HepG2 (cell line): ENCODE measurements at regions not wholly inside any gene's neighbourhood (a gene's known extent, or its start where the extent isn't known, plus 50 kb on each side); places are given as distances from the start of the nearest gene placed in this dataset.

ENCODE experiments used
- ATAC-seq: fragments of 200-7000 bp; cut with Tn5 transposase; 3 replicates; pipeline ENCODE4 v1.9.1; 2020; ENCODE audit warnings: mild to moderate bottlenecking, moderate library complexity
- BruUV-seq: library from RNA; stranded (reverse); fragments of 400-500 nt; replicated peaks from 2 replicates; lab custom pipeline; 2021; lab: Mats Ljungman, UMichigan
- CTCF ChIA-PET: fragments of 300-600 bp; formaldehyde crosslinking; extraction: SDS; loops from one replicate; lab custom pipeline; 2021; ENCODE audit warnings: low total read pairs, inconsistent platforms, low intra/inter-chr PET ratio; lab: Yijun Ruan, JAX
- POLR2A ChIA-PET: fragments of 350-600 bp; sonication (Branson Sonifier 250); formaldehyde crosslinking; loops from one replicate; lab custom pipeline; 2020; ENCODE audit warnings: antibody characterized with exemption, inconsistent platforms; lab: Yijun Ruan, JAX
- DNase-seq: peaks from one replicate; pipeline ENCODE4 v3.0.0-alpha.2; 2015; ENCODE audit warnings: low spot score
- FAIRE-seq: peaks from 3 replicates; lab custom pipeline; 2011; peaks lifted over from hg19 to GRCh38; lab: Jason Lieb, UNC
- H2AFZ ChIP-seq: one replicate; pipeline ENCODE4 v1.6.1; 2011; ENCODE audit warnings: low read length, inconsistent platforms
- H3K27ac ChIP-seq: fragments of 300-600 bp; 3 replicates; pipeline ENCODE4 v1.8.0; 2011; ENCODE audit warnings: mixed run types, mild to moderate bottlenecking, mixed read lengths, low read length, inconsistent platforms; ENCODE audit not compliant: insufficient read depth; ENCODE audit errors: extremely low read length
- H3K27me3 ChIP-seq, 2 experiments: fragments of 200-600 bp in 1 of 2; 2 replicates in 1 of 2; 3 replicates in 1 of 2; pipeline versions ENCODE4 v1.6.0 to v1.8.0; 2011; ENCODE audit warnings: low read length in 2 of 2, mild to moderate bottlenecking in 2 of 2, moderate library complexity in 2 of 2, inconsistent platforms in 1 of 2; ENCODE audit not compliant: insufficient read depth in 2 of 2, control insufficient read depth in 1 of 2
- H3K36me3 ChIP-seq, 2 experiments: fragments of 200-600 bp in 1 of 2; replicated peaks in 1 of 2; 2 replicates in 1 of 2; 3 replicates in 1 of 2; pipeline versions ENCODE4 v1.5.1 to v1.8.0; 2011; ENCODE audit warnings: low read length in 2 of 2, inconsistent platforms in 1 of 2; ENCODE audit not compliant: insufficient read depth in 2 of 2, control insufficient read depth in 1 of 2
- H3K4me1 ChIP-seq: 2 replicates; pipeline ENCODE4 v1.5.1; 2012; ENCODE audit warnings: low read length, inconsistent platforms; ENCODE audit not compliant: insufficient read depth
- H3K4me2 ChIP-seq: 2 replicates; pipeline ENCODE4 v1.6.0; 2011; ENCODE audit warnings: low read depth, low read length, inconsistent platforms
- H3K4me3 ChIP-seq, 3 experiments: fragments of 200-600 bp in 1 of 3; sonication (generic), shearing (Covaris generic) in 1 of 3; replicated peaks in 1 of 3; 2 replicates each; pipeline ENCODE4 v1.5.1; 2011 to 2016; ENCODE audit warnings: low read length in 3 of 3, inconsistent platforms in 2 of 3, low read depth in 2 of 3, mild to moderate bottlenecking in 2 of 3, control low read depth in 1 of 3, mixed read lengths in 1 of 3; ENCODE audit not compliant: insufficient read depth in 1 of 3
- H3K79me2 ChIP-seq: one replicate; pipeline ENCODE4 v1.6.1; 2011; ENCODE audit warnings: low read length, inconsistent platforms; ENCODE audit not compliant: insufficient read depth
- H3K9ac ChIP-seq: 2 replicates; pipeline ENCODE4 v1.6.0; 2011; ENCODE audit warnings: mild to moderate bottlenecking, low read depth, low read length, inconsistent platforms; ENCODE audit not compliant: insufficient read depth
- H3K9me3 ChIP-seq: 2 replicates; pipeline ENCODE4 v1.5.1; 2012; ENCODE audit warnings: mild to moderate bottlenecking, low read length
- H4K20me1 ChIP-seq: 2 replicates; pipeline ENCODE4 v1.6.0; 2011; ENCODE audit warnings: inconsistent platforms, mild to moderate bottlenecking, low read length, moderate library complexity; ENCODE audit not compliant: insufficient read depth
- HNF4A ChIP-seq: sonication (generic); formaldehyde crosslinking; IDR thresholded peaks from 2 replicates; pipeline ENCODE4 v1.4.0; 2020; ENCODE audit warnings: missing genetic modification reagents
- JUNB ChIP-seq: sonication (generic); formaldehyde crosslinking; IDR thresholded peaks from 2 replicates; pipeline ENCODE4 v1.8.0; 2022; ENCODE audit warnings: missing genetic modification reagents, mild to moderate bottlenecking, borderline replicate concordance
- MEF2D ChIP-seq: sonication (generic); formaldehyde crosslinking; IDR thresholded peaks from 2 replicates; pipeline ENCODE4 v1.5.1; 2020; ENCODE audit warnings: mild to moderate bottlenecking, missing genetic modification reagents
- MYC ChIP-seq: sonication (generic); formaldehyde crosslinking; IDR thresholded peaks from 2 replicates; pipeline ENCODE4 v1.9.0; 2021; ENCODE audit warnings: missing genetic modification reagents, borderline replicate concordance
- TOE1 ChIP-seq: sonication (generic); formaldehyde crosslinking; IDR thresholded peaks from 2 replicates; pipeline ENCODE4 v1.4.0; 2020; ENCODE audit warnings: mild to moderate bottlenecking, missing genetic modification reagents
- YEATS4 ChIP-seq: sonication (generic); formaldehyde crosslinking; IDR thresholded peaks from 2 replicates; pipeline ENCODE4 v1.4.0; 2020; ENCODE audit warnings: missing genetic modification reagents, borderline replicate concordance
- ZNF446 ChIP-seq: sonication (generic); formaldehyde crosslinking; IDR thresholded peaks from 2 replicates; pipeline ENCODE4 v1.5.0; 2020; ENCODE audit warnings: mild to moderate bottlenecking, missing genetic modification reagents
- ZNF484 ChIP-seq: sonication (generic); formaldehyde crosslinking; IDR thresholded peaks from 2 replicates; pipeline ENCODE4 v1.5.1; 2020; ENCODE audit warnings: mild to moderate bottlenecking, low read depth, missing genetic modification reagents, borderline replicate concordance
- ZNF674 ChIP-seq: sonication (generic); formaldehyde crosslinking; IDR thresholded peaks from 2 replicates; pipeline ENCODE4 v1.5.0; 2020; ENCODE audit warnings: low read depth, mild to moderate bottlenecking, missing genetic modification reagents
- ZNF839 ChIP-seq: sonication (generic); formaldehyde crosslinking; IDR thresholded peaks from 2 replicates; pipeline ENCODE4 v1.4.0; 2020; ENCODE audit warnings: missing genetic modification reagents, mild to moderate bottlenecking, borderline replicate concordance
- ZSCAN31 ChIP-seq: sonication (generic); formaldehyde crosslinking; IDR thresholded peaks from 2 replicates; pipeline ENCODE4 v1.5.0; 2020; ENCODE audit warnings: low read depth, mild to moderate bottlenecking, missing genetic modification reagents
- WGBS: methylation state at CpG from one replicate; pipeline ENCODE4 v1.1.6; 2017; ENCODE audit warnings: low lambda C conversion rate; 5-methylcytosine and 5-hydroxymethylcytosine counted together
- in situ Hi-C: cut with HindIII; loops from 2 replicates; pipeline ENCODE4 v1.10.0; 2017; ENCODE audit warnings: low pct_unique_long_range_greater_than_20kb; ENCODE audit not compliant: extremely low pct_ligation_motif_present
- intact Hi-C: fragments of 100-400 bp; cut with micrococcal nuclease; formaldehyde crosslinking; loops from one replicate; pipeline ENCODE4 v1.10.0; 2022; ENCODE audit not compliant: unreplicated experiment
- TF ChIP-seq, protein P1 (sequence below): IDR thresholded peaks from 2 replicates; pipeline ENCODE4 v1.6.1; 2016; ENCODE audit warnings: mild to moderate bottlenecking
- TF ChIP-seq, protein P2 (sequence below): sonication (generic); formaldehyde crosslinking; IDR thresholded peaks from 2 replicates; pipeline ENCODE4 v1.5.0; 2020; ENCODE audit warnings: mild to moderate bottlenecking, missing genetic modification reagents, moderate library complexity
- TF ChIP-seq, protein P3 (sequence below): sonication (generic); formaldehyde crosslinking; IDR thresholded peaks from 2 replicates; pipeline ENCODE4 v1.4.0; 2020; ENCODE audit warnings: missing genetic modification reagents
- TF ChIP-seq, protein P4 (sequence below): sonication (generic); formaldehyde crosslinking; IDR thresholded peaks from 2 replicates; pipeline ENCODE4 v1.4.0; 2020; ENCODE audit warnings: missing genetic modification reagents

DNA sequence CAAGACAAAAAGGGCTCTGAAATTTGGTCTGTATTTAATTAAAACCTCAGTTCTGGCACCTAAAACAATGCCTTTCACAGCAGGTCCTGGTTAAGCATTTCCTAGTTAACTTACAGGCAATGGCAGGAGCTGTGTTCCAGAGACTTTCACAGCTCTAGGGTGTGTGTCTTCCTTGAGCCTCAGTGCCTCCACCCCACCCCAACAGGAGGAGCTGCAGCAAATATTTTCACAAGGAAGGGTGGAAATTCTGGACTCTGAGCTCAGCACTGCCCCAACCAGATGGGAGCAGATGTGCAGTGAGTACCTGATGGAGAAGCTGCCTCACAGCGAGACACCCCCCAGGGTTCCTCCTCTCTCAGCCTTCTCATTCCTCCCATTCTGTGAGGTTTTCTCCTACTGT, 106.3 kb upstream of the SPATA12 start:
- peaks cover 12% of the 10 kb centered on the region for H3K4me1 ChIP-seq
- H4K20me1 ChIP-seq = no peaks in the 10 kb centered on the region
- FAIRE-seq (no peak), ATAC-seq (peak; percentile 60), DNase-seq (no peak)
- ChIA-PET CTCF (no interaction called here), POLR2A (interaction anchor here (1.4 kb wide), 1 partner anchor 35 kb away, joined by 3 read pairs; no protein-coding TSS in a partner anchor)
- WGBS = 91% methylated on average over 1 of the region's 1 CpG
- H2AFZ ChIP-seq = no peak overlapping the region
- H3K9me3 ChIP-seq = no peaks in the 10 kb centered on the region
- peak overlapping the region; percentile 15; the same call in 1 of the 2 replicates for H3K4me2 ChIP-seq
- H3K27me3 ChIP-seq = no peaks in the 10 kb centered on the region
- in situ Hi-C loops = no loop called here
- no peak overlapping the region for H3K4me3 ChIP-seq
- BruUV-seq = no TSS peak
- no peak overlapping the region for H3K27ac ChIP-seq
- H3K9ac ChIP-seq = no peak overlapping the region
- H3K79me2 ChIP-seq = no peaks in the 10 kb centered on the region
- intact Hi-C loops = no loop called here
- no peaks in the 10 kb centered on the region; a peak in 1 of 5 replicates for H3K36me3 ChIP-seq
- TF ChIP-seq TOE1 (CRISPR knock-in tag) (no peak), MEF2D (CRISPR knock-in tag) (no peak), ZNF674 (CRISPR knock-in tag) (no peak), JUNB (no peak), HNF4A (CRISPR knock-in tag) (peak; percentile 26; the same call in 1 of the 2 replicates), ZNF446 (CRISPR knock-in tag) (no peak), MYC (no peak), ZNF484 (no peak), ZSCAN31 (CRISPR knock-in tag) (no peak), YEATS4 (CRISPR knock-in tag) (no peak), ZNF839 (CRISPR knock-in tag) (no peak)
- TF ChIP-seq, protein P1, sequence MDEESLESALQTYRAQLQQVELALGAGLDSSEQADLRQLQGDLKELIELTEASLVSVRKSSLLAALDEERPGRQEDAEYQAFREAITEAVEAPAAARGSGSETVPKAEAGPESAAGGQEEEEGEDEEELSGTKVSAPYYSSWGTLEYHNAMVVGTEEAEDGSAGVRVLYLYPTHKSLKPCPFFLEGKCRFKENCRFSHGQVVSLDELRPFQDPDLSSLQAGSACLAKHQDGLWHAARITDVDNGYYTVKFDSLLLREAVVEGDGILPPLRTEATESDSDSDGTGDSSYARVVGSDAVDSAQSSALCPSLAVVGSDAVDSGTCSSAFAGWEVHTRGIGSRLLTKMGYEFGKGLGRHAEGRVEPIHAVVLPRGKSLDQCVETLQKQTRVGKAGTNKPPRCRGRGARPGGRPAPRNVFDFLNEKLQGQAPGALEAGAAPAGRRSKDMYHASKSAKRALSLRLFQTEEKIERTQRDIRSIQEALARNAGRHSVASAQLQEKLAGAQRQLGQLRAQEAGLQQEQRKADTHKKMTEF (CRISPR knock-in tag) = no peak
- TF ChIP-seq, protein P2, sequence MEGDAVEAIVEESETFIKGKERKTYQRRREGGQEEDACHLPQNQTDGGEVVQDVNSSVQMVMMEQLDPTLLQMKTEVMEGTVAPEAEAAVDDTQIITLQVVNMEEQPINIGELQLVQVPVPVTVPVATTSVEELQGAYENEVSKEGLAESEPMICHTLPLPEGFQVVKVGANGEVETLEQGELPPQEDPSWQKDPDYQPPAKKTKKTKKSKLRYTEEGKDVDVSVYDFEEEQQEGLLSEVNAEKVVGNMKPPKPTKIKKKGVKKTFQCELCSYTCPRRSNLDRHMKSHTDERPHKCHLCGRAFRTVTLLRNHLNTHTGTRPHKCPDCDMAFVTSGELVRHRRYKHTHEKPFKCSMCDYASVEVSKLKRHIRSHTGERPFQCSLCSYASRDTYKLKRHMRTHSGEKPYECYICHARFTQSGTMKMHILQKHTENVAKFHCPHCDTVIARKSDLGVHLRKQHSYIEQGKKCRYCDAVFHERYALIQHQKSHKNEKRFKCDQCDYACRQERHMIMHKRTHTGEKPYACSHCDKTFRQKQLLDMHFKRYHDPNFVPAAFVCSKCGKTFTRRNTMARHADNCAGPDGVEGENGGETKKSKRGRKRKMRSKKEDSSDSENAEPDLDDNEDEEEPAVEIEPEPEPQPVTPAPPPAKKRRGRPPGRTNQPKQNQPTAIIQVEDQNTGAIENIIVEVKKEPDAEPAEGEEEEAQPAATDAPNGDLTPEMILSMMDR (CRISPR knock-in tag) = peak; percentile 30; the same call in 1 of the 2 replicates
- TF ChIP-seq, protein P3, sequence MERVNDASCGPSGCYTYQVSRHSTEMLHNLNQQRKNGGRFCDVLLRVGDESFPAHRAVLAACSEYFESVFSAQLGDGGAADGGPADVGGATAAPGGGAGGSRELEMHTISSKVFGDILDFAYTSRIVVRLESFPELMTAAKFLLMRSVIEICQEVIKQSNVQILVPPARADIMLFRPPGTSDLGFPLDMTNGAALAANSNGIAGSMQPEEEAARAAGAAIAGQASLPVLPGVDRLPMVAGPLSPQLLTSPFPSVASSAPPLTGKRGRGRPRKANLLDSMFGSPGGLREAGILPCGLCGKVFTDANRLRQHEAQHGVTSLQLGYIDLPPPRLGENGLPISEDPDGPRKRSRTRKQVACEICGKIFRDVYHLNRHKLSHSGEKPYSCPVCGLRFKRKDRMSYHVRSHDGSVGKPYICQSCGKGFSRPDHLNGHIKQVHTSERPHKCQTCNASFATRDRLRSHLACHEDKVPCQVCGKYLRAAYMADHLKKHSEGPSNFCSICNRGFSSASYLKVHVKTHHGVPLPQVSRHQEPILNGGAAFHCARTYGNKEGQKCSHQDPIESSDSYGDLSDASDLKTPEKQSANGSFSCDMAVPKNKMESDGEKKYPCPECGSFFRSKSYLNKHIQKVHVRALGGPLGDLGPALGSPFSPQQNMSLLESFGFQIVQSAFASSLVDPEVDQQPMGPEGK (CRISPR knock-in tag) = no peak
- TF ChIP-seq, protein P4, sequence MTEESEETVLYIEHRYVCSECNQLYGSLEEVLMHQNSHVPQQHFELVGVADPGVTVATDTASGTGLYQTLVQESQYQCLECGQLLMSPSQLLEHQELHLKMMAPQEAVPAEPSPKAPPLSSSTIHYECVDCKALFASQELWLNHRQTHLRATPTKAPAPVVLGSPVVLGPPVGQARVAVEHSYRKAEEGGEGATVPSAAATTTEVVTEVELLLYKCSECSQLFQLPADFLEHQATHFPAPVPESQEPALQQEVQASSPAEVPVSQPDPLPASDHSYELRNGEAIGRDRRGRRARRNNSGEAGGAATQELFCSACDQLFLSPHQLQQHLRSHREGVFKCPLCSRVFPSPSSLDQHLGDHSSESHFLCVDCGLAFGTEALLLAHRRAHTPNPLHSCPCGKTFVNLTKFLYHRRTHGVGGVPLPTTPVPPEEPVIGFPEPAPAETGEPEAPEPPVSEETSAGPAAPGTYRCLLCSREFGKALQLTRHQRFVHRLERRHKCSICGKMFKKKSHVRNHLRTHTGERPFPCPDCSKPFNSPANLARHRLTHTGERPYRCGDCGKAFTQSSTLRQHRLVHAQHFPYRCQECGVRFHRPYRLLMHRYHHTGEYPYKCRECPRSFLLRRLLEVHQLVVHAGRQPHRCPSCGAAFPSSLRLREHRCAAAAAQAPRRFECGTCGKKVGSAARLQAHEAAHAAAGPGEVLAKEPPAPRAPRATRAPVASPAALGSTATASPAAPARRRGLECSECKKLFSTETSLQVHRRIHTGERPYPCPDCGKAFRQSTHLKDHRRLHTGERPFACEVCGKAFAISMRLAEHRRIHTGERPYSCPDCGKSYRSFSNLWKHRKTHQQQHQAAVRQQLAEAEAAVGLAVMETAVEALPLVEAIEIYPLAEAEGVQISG (CRISPR knock-in tag) = 0 out of 2 replicates have a peak, but pooled peaks have one; percentile 31
